Peyer's patch (tissue), 4 donors: ENCODE measurements at regions not wholly inside any gene's neighbourhood (a gene's known extent, or its start where the extent isn't known, plus 50 kb on each side); places are given as distances from the start of the nearest gene placed in this dataset.
"Not testable (repeated sequence)": the region's sequence is repeated elsewhere in the genome, so short reads cannot be mapped to it uniquely, and the experiment has no call there.

ENCODE experiments used
- CTCF ChIP-seq, 6 experiments: fragments of 450-650 bp in 4 of 6; fragments of 200-600 bp in 2 of 6; sonication (generic) in 1 of 6; IDR thresholded peaks; one replicate each; pipeline ENCODE4 v1.5.1; 2017 to 2019; ENCODE audit warnings: antibody characterized with exemption in 6 of 6, mild to moderate bottlenecking in 3 of 6, moderate library complexity in 1 of 6
- POLR2A ChIP-seq, 2 donors: fragments of 450-650 bp; IDR thresholded peaks; one replicate each; pipeline ENCODE4 v1.5.1; 2017; ENCODE audit warnings: antibody characterized with exemption in 2 of 2, mild to moderate bottlenecking in 2 of 2, moderate library complexity in 2 of 2

GRCh38 chr21:20927555-20927954, 70.7 kb upstream of the NCAM2 start:
- TF ChIP-seq CTCF, POLR2A (IDR thresholded peaks at IDR 0.05): not testable (repeated sequence)
